ENCODE measurements at regions not wholly inside any gene's neighbourhood (a gene's known extent, or its start where the extent isn't known, plus 50 kb on each side); places are given as distances from the start of the nearest gene placed in this dataset.

DNA sequence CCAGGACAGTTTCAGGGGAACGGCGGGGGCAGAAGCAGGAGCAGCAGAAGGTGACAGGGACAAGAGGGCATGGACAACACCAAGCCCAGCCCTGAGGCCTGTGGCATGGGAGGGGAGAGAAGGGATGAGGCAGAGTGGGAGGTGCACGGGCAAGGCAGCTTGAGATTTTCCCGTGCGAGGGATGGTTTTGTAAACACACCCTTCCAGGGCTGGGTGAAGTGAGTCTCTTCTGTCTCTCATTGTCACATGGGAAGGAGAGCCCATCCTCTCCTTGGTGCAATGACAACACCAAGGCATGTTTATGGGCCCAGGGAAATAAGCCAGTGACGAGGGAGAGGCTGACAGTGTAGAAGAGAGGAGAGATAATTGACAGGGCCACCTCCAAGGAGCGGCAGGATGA, 69.6 kb upstream of the RIOK3 start:
- no peak overlapping the region for H2AK5ac ChIP-seq (ENCODE audit: insufficient read length, low read length)
- no peak for DNase-seq
- no CpG with 5 or more reads among the region's 7 CpGs for WGBS (ENCODE audit: extremely low coverage, insufficient read length, low lambda C conversion rate)
- Mint-ChIP-seq H3K4me3 (no peak overlapping the region), H3K27ac (peak overlapping the region in 1 of 3 experiments; percentile 45; a peak in 3 of 7 replicates), H3K36me3 (ENCODE audit: insufficient read depth in 1 of 3, low read depth in 3 of 3) (peaks cover 0 to 4% (median 1%) of the 10 kb centered on the region in 3 experiments; a peak in 4 of 7 replicates), H3K9me3 (no peaks in the 10 kb centered on the region), H3K4me1 (peaks cover 0 to 6% of the 10 kb centered on the region in 2 experiments; a peak in 2 of 4 replicates), H3K27me3 (ENCODE audit: low read depth) (no peaks in the 10 kb centered on the region)
- no peaks in the 10 kb centered on the region for H3K27me3 ChIP-seq (ENCODE audit: insufficient read depth, low read length)
- H3K9me3 ChIP-seq (ENCODE audit: control insufficient read depth, low read depth, low read length): no peaks in the 10 kb centered on the region
- H3K23me2 ChIP-seq (ENCODE audit: insufficient read length, low read depth, low read length, poor library complexity, severe bottlenecking): no peaks in the 10 kb centered on the region
- H3K23ac ChIP-seq (ENCODE audit: insufficient read length, low read depth, low read length): no peak overlapping the region
- H2BK120ac ChIP-seq (ENCODE audit: low read depth, low read length, poor library complexity, severe bottlenecking): no peak overlapping the region
- H3K79me1 ChIP-seq (ENCODE audit: insufficient read depth, low read depth, low read length, poor library complexity, severe bottlenecking): no peaks in the 10 kb centered on the region
- no peaks in the 10 kb centered on the region for H3K4me1 ChIP-seq (ENCODE audit: insufficient read depth, low read length)
- H4K91ac ChIP-seq (ENCODE audit: insufficient read length, low read depth, low read length): no peak overlapping the region
- no peak overlapping the region for H3K4ac ChIP-seq (ENCODE audit: low read depth, low read length)
- no peak overlapping the region for H3K4me2 ChIP-seq (ENCODE audit: insufficient read depth, insufficient read length, low read length)
- H2BK20ac ChIP-seq (ENCODE audit: low read depth, low read length, poor library complexity, severe bottlenecking): no peak overlapping the region
- no peak overlapping the region for H3T11ph ChIP-seq (ENCODE audit: low read length)
- H3K14ac ChIP-seq (ENCODE audit: insufficient read depth, low read length): no peak overlapping the region
- H4K8ac ChIP-seq (replicated peaks; ENCODE audit: insufficient read length, low read depth, low read length): no peak overlapping the region
- no peak overlapping the region for H3K9ac ChIP-seq (ENCODE audit: extremely low read depth, insufficient read length, low read length)
- H3K18ac ChIP-seq (ENCODE audit: insufficient read length, low read depth, low read length): no peak overlapping the region
- H4K20me1 ChIP-seq (ENCODE audit: control insufficient read depth, insufficient read depth, insufficient read length): no peaks in the 10 kb centered on the region
- no peak overlapping the region for H2BK15ac ChIP-seq (ENCODE audit: low read depth, low read length)
- H2BK12ac ChIP-seq (ENCODE audit: insufficient read length, low read depth, low read length): no peak overlapping the region
- no peak overlapping the region for H2AFZ ChIP-seq (ENCODE audit: low read length)
- no peak overlapping the region for H4K5ac ChIP-seq (ENCODE audit: insufficient read length, low read depth, low read length)
- H3K56ac ChIP-seq (ENCODE audit: insufficient read length, low read depth, low read length): no peak overlapping the region
- no peaks in the 10 kb centered on the region for H3K79me2 ChIP-seq (ENCODE audit: insufficient read depth, low read length)
- no peak overlapping the region for H2BK5ac ChIP-seq (ENCODE audit: insufficient read length, low read length)
- H3K27ac ChIP-seq (ENCODE audit: insufficient read length, low read depth, low read length): no peak overlapping the region
- TF ChIP-seq, protein P1, sequence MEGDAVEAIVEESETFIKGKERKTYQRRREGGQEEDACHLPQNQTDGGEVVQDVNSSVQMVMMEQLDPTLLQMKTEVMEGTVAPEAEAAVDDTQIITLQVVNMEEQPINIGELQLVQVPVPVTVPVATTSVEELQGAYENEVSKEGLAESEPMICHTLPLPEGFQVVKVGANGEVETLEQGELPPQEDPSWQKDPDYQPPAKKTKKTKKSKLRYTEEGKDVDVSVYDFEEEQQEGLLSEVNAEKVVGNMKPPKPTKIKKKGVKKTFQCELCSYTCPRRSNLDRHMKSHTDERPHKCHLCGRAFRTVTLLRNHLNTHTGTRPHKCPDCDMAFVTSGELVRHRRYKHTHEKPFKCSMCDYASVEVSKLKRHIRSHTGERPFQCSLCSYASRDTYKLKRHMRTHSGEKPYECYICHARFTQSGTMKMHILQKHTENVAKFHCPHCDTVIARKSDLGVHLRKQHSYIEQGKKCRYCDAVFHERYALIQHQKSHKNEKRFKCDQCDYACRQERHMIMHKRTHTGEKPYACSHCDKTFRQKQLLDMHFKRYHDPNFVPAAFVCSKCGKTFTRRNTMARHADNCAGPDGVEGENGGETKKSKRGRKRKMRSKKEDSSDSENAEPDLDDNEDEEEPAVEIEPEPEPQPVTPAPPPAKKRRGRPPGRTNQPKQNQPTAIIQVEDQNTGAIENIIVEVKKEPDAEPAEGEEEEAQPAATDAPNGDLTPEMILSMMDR (conservative IDR thresholded peaks at IDR 0.05): no peak
